Mesendoderm (in vitro differentiated cells): ENCODE measurements at regions not wholly inside any gene's neighbourhood (a gene's known extent, or its start where the extent isn't known, plus 50 kb on each side); places are given as distances from the start of the nearest gene placed in this dataset.
"Not testable (repeated sequence)": the region's sequence is repeated elsewhere in the genome, so short reads cannot be mapped to it uniquely, and the experiment has no call there.

Experiments
- DNase-seq: peaks from one replicate; pipeline ENCODE4 v3.0.0; 2013
- H2AK5ac ChIP-seq: 2 replicates; pipeline ENCODE4 v1.6.1; 2013; ENCODE audit warnings: low read length, inconsistent platforms
- H2BK120ac ChIP-seq: 2 replicates; pipeline ENCODE4 v1.6.1; 2013; ENCODE audit warnings: low read depth, mild to moderate bottlenecking, low read length, moderate library complexity, mixed read lengths
- H2BK15ac ChIP-seq: replicated peaks from 2 replicates; pipeline ENCODE4 v1.6.1; 2013; ENCODE audit warnings: low read depth, mild to moderate bottlenecking, moderate library complexity
- H2BK5ac ChIP-seq: 2 replicates; pipeline ENCODE4 v1.6.1; 2013; ENCODE audit warnings: low read length, inconsistent platforms
- H3K18ac ChIP-seq: 2 replicates; pipeline ENCODE4 v1.6.1; 2013; ENCODE audit warnings: mild to moderate bottlenecking, low read length, mixed read lengths
- H3K23ac ChIP-seq: one replicate; pipeline ENCODE4 v1.6.1; 2013; ENCODE audit warnings: low read length
- H3K27ac ChIP-seq: 2 replicates; pipeline ENCODE4 v1.5.1; 2013; ENCODE audit warnings: low read depth, mild to moderate bottlenecking, inconsistent platforms, low read length, moderate library complexity
- H3K27me3 ChIP-seq: 2 replicates; pipeline ENCODE4 v1.6.1; 2013; ENCODE audit warnings: low read length, control low read depth, mild to moderate bottlenecking, inconsistent platforms; ENCODE audit not compliant: insufficient read depth, poor library complexity
- H3K36me3 ChIP-seq: 2 replicates; pipeline ENCODE4 v1.6.1; 2013; ENCODE audit warnings: low read length, inconsistent platforms; ENCODE audit not compliant: control insufficient read depth, insufficient read depth
- H3K4ac ChIP-seq: one replicate; pipeline ENCODE4 v1.6.1; 2013; ENCODE audit warnings: low read depth, mild to moderate bottlenecking, low read length, moderate library complexity
- H3K4me1 ChIP-seq: 2 replicates; pipeline ENCODE4 v1.6.1; 2013; ENCODE audit warnings: low read depth, low read length, inconsistent platforms; ENCODE audit not compliant: control insufficient read depth
- H3K4me2 ChIP-seq: 2 replicates; pipeline ENCODE4 v1.6.1; 2013; ENCODE audit warnings: low read length
- H3K4me3 ChIP-seq: 2 replicates; pipeline ENCODE4 v1.5.1; 2013; ENCODE audit warnings: mild to moderate bottlenecking, low read length
- H3K56ac ChIP-seq: one replicate; pipeline ENCODE4 v1.6.1; 2013; ENCODE audit warnings: low read length
- H3K79me1 ChIP-seq: 2 replicates; pipeline ENCODE4 v1.6.1; 2013; ENCODE audit warnings: low read length, inconsistent platforms
- H3K79me2 ChIP-seq: 2 replicates; pipeline ENCODE4 v1.6.1; 2013; ENCODE audit warnings: mild to moderate bottlenecking, low read length; ENCODE audit not compliant: control insufficient read depth, insufficient read depth
- H3K9ac ChIP-seq: 2 replicates; pipeline ENCODE4 v1.6.1; 2013; ENCODE audit warnings: low read length, inconsistent platforms
- H4K5ac ChIP-seq: one replicate; pipeline ENCODE4 v1.6.1; 2013; ENCODE audit warnings: low read length
- H4K8ac ChIP-seq: one replicate; pipeline ENCODE4 v1.6.1; 2013; ENCODE audit warnings: low read depth, mild to moderate bottlenecking, control low read depth, low read length, moderate library complexity
- WGBS: extraction: QIAGEN DNeasy Blood & Tissue Kit; methylation state at CpG from one replicate; pipeline ENCODE4 v1.1.7; 2013; ENCODE audit warnings: low lambda C conversion rate, missing lambda C conversion rate; ENCODE audit not compliant: insufficient coverage; ENCODE audit errors: extremely low coverage; 5-methylcytosine and 5-hydroxymethylcytosine counted together

- no peak overlapping the region for H3K56ac ChIP-seq
- DNase-seq = no peak
- no peaks in the 10 kb centered on the region for H3K36me3 ChIP-seq
- no CpG with 5 or more reads among the region's 12 CpGs for WGBS
- H4K8ac ChIP-seq = peak overlapping the region; percentile 14
- no peak overlapping the region for H2BK5ac ChIP-seq
- no peaks in the 10 kb centered on the region for H3K27me3 ChIP-seq
- H3K79me1 ChIP-seq = no peaks in the 10 kb centered on the region
- no peak overlapping the region for H3K4me3 ChIP-seq
- H4K5ac ChIP-seq = no peak overlapping the region
- no peak overlapping the region for H3K4ac ChIP-seq
- no peak overlapping the region for H3K4me2 ChIP-seq
- no peak overlapping the region for H2BK15ac ChIP-seq
- H3K79me2 ChIP-seq = no peaks in the 10 kb centered on the region
- no peak overlapping the region for H2AK5ac ChIP-seq
- H3K27ac ChIP-seq = no peak overlapping the region
- H3K9ac ChIP-seq = no peak overlapping the region
- no peaks in the 10 kb centered on the region for H3K4me1 ChIP-seq
- H3K23ac ChIP-seq = no peak overlapping the region
- no peak overlapping the region for H3K18ac ChIP-seq
- H2BK120ac ChIP-seq = no peak overlapping the region
Observed at GRCh38 chr10:57336341-57336740, 931.4 kb downstream of the IPMK start.

GRCh38 chr10:57334523-57334922 is 933.2 kb downstream of the IPMK start:
- Histone ChIP-seq H2AK5ac (no peak overlapping the region), H3K4me2 (no peak overlapping the region), H3K56ac (no peak overlapping the region), H3K18ac (no peak overlapping the region), H3K4ac (no peak overlapping the region), H3K36me3 (no peaks in the 10 kb centered on the region), H2BK5ac (no peak overlapping the region), H3K23ac (no peak overlapping the region), H3K27ac (no peak overlapping the region), H4K5ac (no peak overlapping the region), H4K8ac (no peak overlapping the region), H3K4me1 (no peaks in the 10 kb centered on the region), H3K9ac (no peak overlapping the region), H3K4me3 (no peak overlapping the region), H3K27me3 (no peaks in the 10 kb centered on the region), H3K79me2 (no peaks in the 10 kb centered on the region), H3K79me1 (no peaks in the 10 kb centered on the region), H2BK120ac (no peak overlapping the region), H2BK15ac (no peak overlapping the region)
- WGBS = no CpG with 5 or more reads among the region's 4 CpGs
- DNase-seq = no peak

GRCh38 chr10:57333880-57334279 is 933.8 kb downstream of the IPMK start:
- Histone ChIP-seq H2BK120ac (no peak overlapping the region), H3K27ac (no peak overlapping the region), H2BK15ac (no peak overlapping the region), H3K4me2 (no peak overlapping the region), H3K36me3 (no peaks in the 10 kb centered on the region), H3K4me1 (no peaks in the 10 kb centered on the region), H3K23ac (no peak overlapping the region), H3K27me3 (no peaks in the 10 kb centered on the region), H4K5ac (no peak overlapping the region), H3K56ac (no peak overlapping the region), H2AK5ac (no peak overlapping the region), H3K4me3 (no peak overlapping the region), H3K79me2 (no peaks in the 10 kb centered on the region), H4K8ac (no peak overlapping the region), H3K18ac (no peak overlapping the region), H3K79me1 (no peaks in the 10 kb centered on the region), H2BK5ac (no peak overlapping the region), H3K9ac (no peak overlapping the region), H3K4ac (no peak overlapping the region)
- no CpG with 5 or more reads among the region's 2 CpGs for WGBS
- DNase-seq = no peak

GRCh38 chr10:57321400-57321854 is 946.3 kb downstream of the IPMK start:
- not testable (repeated sequence) for H3K79me1 ChIP-seq, H3K4me3 ChIP-seq, H3K56ac ChIP-seq, H3K23ac ChIP-seq, H3K27me3 ChIP-seq, H3K4me2 ChIP-seq, H3K4ac ChIP-seq, H3K36me3 ChIP-seq, H2BK15ac ChIP-seq, H3K18ac ChIP-seq, H4K8ac ChIP-seq, H2BK5ac ChIP-seq, H3K4me1 ChIP-seq, H3K79me2 ChIP-seq, H2AK5ac ChIP-seq, H3K27ac ChIP-seq, H4K5ac ChIP-seq, H2BK120ac ChIP-seq, DNase-seq, H3K9ac ChIP-seq
- no CpG with 5 or more reads among the region's 29 CpGs for WGBS

GRCh38 chr10:57320416-57320815 is 947.3 kb downstream of the IPMK start:
- Histone ChIP-seq H3K4me2 (no peak overlapping the region), H4K8ac (no peak overlapping the region), H3K27ac (no peak overlapping the region), H3K9ac (no peak overlapping the region), H2BK15ac (no peak overlapping the region), H3K4me3 (no peak overlapping the region), H3K4ac (no peak overlapping the region), H3K18ac (no peak overlapping the region), H2AK5ac (no peak overlapping the region), H3K27me3 (no peaks in the 10 kb centered on the region), H2BK5ac (no peak overlapping the region), H3K56ac (no peak overlapping the region), H3K36me3 (no peaks in the 10 kb centered on the region), H4K5ac (no peak overlapping the region), H3K79me2 (no peaks in the 10 kb centered on the region), H3K79me1 (no peaks in the 10 kb centered on the region), H3K4me1 (no peaks in the 10 kb centered on the region), H3K23ac (no peak overlapping the region), H2BK120ac (no peak overlapping the region)
- DNase-seq = peak; percentile 53
- no CpG with 5 or more reads among the region's 3 CpGs for WGBS

- Histone ChIP-seq H3K27ac (no peak overlapping the region), H2BK15ac (no peak overlapping the region), H3K79me2 (no peaks in the 10 kb centered on the region), H3K36me3 (no peaks in the 10 kb centered on the region), H3K9ac (no peak overlapping the region), H4K8ac (no peak overlapping the region), H3K27me3 (no peaks in the 10 kb centered on the region), H3K79me1 (no peaks in the 10 kb centered on the region), H3K4me3 (no peak overlapping the region), H3K23ac (no peak overlapping the region), H3K4me2 (no peak overlapping the region), H3K18ac (no peak overlapping the region), H2BK120ac (no peak overlapping the region), H2BK5ac (no peak overlapping the region), H3K4ac (no peak overlapping the region), H2AK5ac (no peak overlapping the region), H3K4me1 (no peaks in the 10 kb centered on the region), H4K5ac (no peak overlapping the region), H3K56ac (no peak overlapping the region)
- no peak for DNase-seq
Observed at GRCh38 chr10:57314046-57314445, 953.0 kb upstream of the ZWINT start.
